ENCODE measurements at regions not wholly inside any gene's neighbourhood (a gene's known extent, or its start where the extent isn't known, plus 50 kb on each side); places are given as distances from the start of the nearest gene placed in this dataset.

- no peak overlapping the region for H3K4me3 ChIP-seq (ENCODE audit: low read length)
- no peaks in the 10 kb centered on the region for H3K4me1 ChIP-seq (ENCODE audit: insufficient read depth, low read length)
- DNase-seq (no peak), ATAC-seq (ENCODE audit: poor library complexity) (no peak)
- CTCF ChIA-PET: no interaction called here
- Mint-ChIP-seq H3K36me3 (ENCODE audit: low read depth) (no peaks in the 10 kb centered on the region), H3K27me3 (no peaks in the 10 kb centered on the region), H3K4me1 (ENCODE audit: low read depth) (no peaks in the 10 kb centered on the region), H3K9me3 (peaks cover 2% of the 10 kb centered on the region), H3K27ac (no peak overlapping the region), H3K4me3 (no peak overlapping the region)
- no peaks in the 10 kb centered on the region for H3K36me3 ChIP-seq (ENCODE audit: insufficient read depth, low read length)
- POLR2A ChIA-PET: no interaction called here
- H3K9me3 ChIP-seq (ENCODE audit: control insufficient read depth in 1 of 2, insufficient read depth in 1 of 2, low read length in 2 of 2): peaks cover 0 to 6% of the 10 kb centered on the region in 2 experiments
- H3K27ac ChIP-seq (ENCODE audit: low read depth in 1 of 2, low read length in 2 of 2): no peak overlapping the region
- TF ChIP-seq CTCF (IDR thresholded peaks at IDR 0.05): no peak
- intact Hi-C loops (cut with DNase I, micrococcal nuclease): no loop called here
- H3K27me3 ChIP-seq (ENCODE audit: control insufficient read depth in 1 of 2, insufficient read depth in 2 of 2, low read length in 2 of 2): no peaks in the 10 kb centered on the region
Observed at GRCh38 chr7:40978047-40978446, 724.8 kb downstream of the INHBA start.

- TF ChIP-seq CTCF (IDR thresholded peaks at IDR 0.05): no peak
- H3K4me1 Mint-ChIP-seq (ENCODE audit: low read depth): no peaks in the 10 kb centered on the region
- no peak overlapping the region for H3K4me3 Mint-ChIP-seq
- peaks cover 0 to 6% of the 10 kb centered on the region in 2 experiments for H3K9me3 ChIP-seq (ENCODE audit: control insufficient read depth in 1 of 2, insufficient read depth in 1 of 2, low read length in 2 of 2)
- DNase-seq (no peak), ATAC-seq (ENCODE audit: poor library complexity) (no peak)
- intact Hi-C loops (cut with DNase I, micrococcal nuclease): no loop called here
- no peaks in the 10 kb centered on the region for H3K27me3 Mint-ChIP-seq
- POLR2A ChIA-PET: no interaction called here
- H3K27me3 ChIP-seq (ENCODE audit: control insufficient read depth in 1 of 2, insufficient read depth in 2 of 2, low read length in 2 of 2): no peaks in the 10 kb centered on the region
- no peaks in the 10 kb centered on the region for H3K36me3 Mint-ChIP-seq (ENCODE audit: low read depth)
- H3K4me3 ChIP-seq (ENCODE audit: low read length): no peak overlapping the region
- no peaks in the 10 kb centered on the region for H3K4me1 ChIP-seq (ENCODE audit: insufficient read depth, low read length)
- CTCF ChIA-PET: no interaction called here
- H3K27ac Mint-ChIP-seq: no peak overlapping the region
- H3K9me3 Mint-ChIP-seq: peaks cover 2% of the 10 kb centered on the region
- H3K27ac ChIP-seq (ENCODE audit: low read depth in 1 of 2, low read length in 2 of 2): no peak overlapping the region
- H3K36me3 ChIP-seq (ENCODE audit: insufficient read depth, low read length): no peaks in the 10 kb centered on the region
Observed at GRCh38 chr7:40977533-40977932, 725.4 kb downstream of the INHBA start.

GRCh38 chr7:40972426-40972825 lies 730.5 kb downstream of the INHBA start:
- H3K9me3 Mint-ChIP-seq: no peaks in the 10 kb centered on the region
- DNase-seq (no peak), ATAC-seq (ENCODE audit: poor library complexity) (no peak)
- Histone ChIP-seq H3K9me3 (ENCODE audit: control insufficient read depth in 1 of 2, insufficient read depth in 1 of 2, low read length in 2 of 2) (peaks cover 0 to 7% of the 10 kb centered on the region in 2 experiments), H3K27ac (ENCODE audit: low read depth in 1 of 2, low read length in 2 of 2) (no peak overlapping the region), H3K27me3 (ENCODE audit: control insufficient read depth in 1 of 2, insufficient read depth in 2 of 2, low read length in 2 of 2) (no peaks in the 10 kb centered on the region), H3K4me1 (ENCODE audit: insufficient read depth, low read length) (no peaks in the 10 kb centered on the region), H3K36me3 (ENCODE audit: insufficient read depth, low read length) (no peaks in the 10 kb centered on the region), H3K4me3 (ENCODE audit: low read length) (no peak overlapping the region)
- intact Hi-C loops (cut with DNase I, micrococcal nuclease): no loop called here
- H3K27ac Mint-ChIP-seq: no peak overlapping the region
- TF ChIP-seq CTCF (IDR thresholded peaks at IDR 0.05): no peak
- CTCF ChIA-PET: no interaction called here
- no peak overlapping the region for H3K4me3 Mint-ChIP-seq
- H3K4me1 Mint-ChIP-seq (ENCODE audit: low read depth): no peaks in the 10 kb centered on the region
- POLR2A ChIA-PET: no interaction called here
- H3K36me3 Mint-ChIP-seq (ENCODE audit: low read depth): no peaks in the 10 kb centered on the region
- no peaks in the 10 kb centered on the region for H3K27me3 Mint-ChIP-seq
